ENCODE measurements at regions not wholly inside any gene's neighbourhood (a gene's known extent, or its start where the extent isn't known, plus 50 kb on each side); places are given as distances from the start of the nearest gene placed in this dataset.

- Histone ChIP-seq H3K18ac (ENCODE audit: low read length) (no peak overlapping the region), H2AFZ (ENCODE audit: insufficient read depth, low read length, poor library complexity) (no peak overlapping the region), H3K4ac (ENCODE audit: low read depth, low read length) (no peak overlapping the region), H3K4me1 (ENCODE audit: control insufficient read depth in 1 of 2, insufficient read depth in 2 of 2, low read length in 2 of 2) (no peaks in the 10 kb centered on the region), H4K8ac (ENCODE audit: low read depth, low read length) (no peak overlapping the region), H3K79me1 (ENCODE audit: low read length) (no peaks in the 10 kb centered on the region), H3K9me3 (ENCODE audit: insufficient read depth, low read depth, low read length) (no peaks in the 10 kb centered on the region), H3K23ac (ENCODE audit: low read length) (no peak overlapping the region), H3K27me3 (ENCODE audit: insufficient read depth, low read length) (no peaks in the 10 kb centered on the region), H2BK12ac (ENCODE audit: low read length) (no peak overlapping the region), H3K79me2 (ENCODE audit: control insufficient read depth, insufficient read depth, low read length, poor library complexity) (no peaks in the 10 kb centered on the region), H2BK5ac (ENCODE audit: low read depth, low read length, poor library complexity) (no peak overlapping the region), H3K4me2 (ENCODE audit: low read length) (no peak overlapping the region), H4K91ac (ENCODE audit: low read depth, low read length) (no peak overlapping the region), H2BK120ac (ENCODE audit: insufficient read depth, low read length, poor library complexity) (no peak overlapping the region), H3K36me3 (ENCODE audit: control insufficient read depth in 1 of 2, insufficient read depth in 2 of 2, low read length in 2 of 2) (no peaks in the 10 kb centered on the region), H3K4me3 (ENCODE audit: low read depth, low read length) (no peak overlapping the region), H3K9ac (ENCODE audit: low read length) (no peak overlapping the region), H3K27ac (ENCODE audit: low read depth, low read length) (no peak overlapping the region), H4K12ac (ENCODE audit: low read depth, low read length) (no peak overlapping the region), H2AK5ac (ENCODE audit: low read length) (no peak overlapping the region), H3K14ac (ENCODE audit: low read length) (no peak overlapping the region)
- WGBS (ENCODE audit: extremely low coverage, insufficient coverage, insufficient read length): no CpG with 5 or more reads among the region's 12 CpGs
- DNase-seq: no peak
Measured at GRCh38 chr2:216915557-216916150, 55.8 kb upstream of the TNP1 start.

- Histone ChIP-seq H3K4me1 (ENCODE audit: control insufficient read depth in 1 of 2, insufficient read depth in 2 of 2, low read length in 2 of 2) (no peaks in the 10 kb centered on the region), H3K23ac (ENCODE audit: low read length) (no peak overlapping the region), H3K14ac (ENCODE audit: low read length) (no peak overlapping the region), H2BK12ac (ENCODE audit: low read length) (no peak overlapping the region), H4K12ac (ENCODE audit: low read depth, low read length) (no peak overlapping the region), H3K79me2 (ENCODE audit: control insufficient read depth, insufficient read depth, low read length, poor library complexity) (no peaks in the 10 kb centered on the region), H3K4me3 (ENCODE audit: low read depth, low read length) (no peak overlapping the region), H4K91ac (ENCODE audit: low read depth, low read length) (no peak overlapping the region), H3K27me3 (ENCODE audit: insufficient read depth, low read length) (no peaks in the 10 kb centered on the region), H2AK5ac (ENCODE audit: low read length) (no peak overlapping the region), H3K79me1 (ENCODE audit: low read length) (no peaks in the 10 kb centered on the region), H3K4me2 (ENCODE audit: low read length) (no peak overlapping the region), H3K4ac (ENCODE audit: low read depth, low read length) (no peak overlapping the region), H3K9me3 (ENCODE audit: insufficient read depth, low read depth, low read length) (no peaks in the 10 kb centered on the region), H3K27ac (ENCODE audit: low read depth, low read length) (no peak overlapping the region), H2BK120ac (ENCODE audit: insufficient read depth, low read length, poor library complexity) (no peak overlapping the region), H3K36me3 (ENCODE audit: control insufficient read depth in 1 of 2, insufficient read depth in 2 of 2, low read length in 2 of 2) (no peaks in the 10 kb centered on the region), H3K9ac (ENCODE audit: low read length) (no peak overlapping the region), H3K18ac (ENCODE audit: low read length) (no peak overlapping the region), H2AFZ (ENCODE audit: insufficient read depth, low read length, poor library complexity) (no peak overlapping the region), H2BK5ac (ENCODE audit: low read depth, low read length, poor library complexity) (no peak overlapping the region), H4K8ac (ENCODE audit: low read depth, low read length) (no peak overlapping the region)
- no CpG with 5 or more reads among the region's 3 CpGs for WGBS (ENCODE audit: extremely low coverage, insufficient coverage, insufficient read length)
- no peak for DNase-seq
Measured at GRCh38 chr2:216914491-216914890, 54.6 kb upstream of the TNP1 start.

GRCh38 chr2:216911886-216912285 lies 52.0 kb upstream of the TNP1 start:
- Histone ChIP-seq H3K4ac (ENCODE audit: low read depth, low read length) (no peak overlapping the region), H4K12ac (ENCODE audit: low read depth, low read length) (no peak overlapping the region), H3K23ac (ENCODE audit: low read length) (no peak overlapping the region), H3K79me1 (ENCODE audit: low read length) (no peaks in the 10 kb centered on the region), H3K14ac (ENCODE audit: low read length) (no peak overlapping the region), H3K4me2 (ENCODE audit: low read length) (no peak overlapping the region), H3K9me3 (ENCODE audit: insufficient read depth, low read depth, low read length) (no peaks in the 10 kb centered on the region), H2BK120ac (ENCODE audit: insufficient read depth, low read length, poor library complexity) (no peak overlapping the region), H3K9ac (ENCODE audit: low read length) (no peak overlapping the region), H3K4me1 (ENCODE audit: control insufficient read depth in 1 of 2, insufficient read depth in 2 of 2, low read length in 2 of 2) (no peaks in the 10 kb centered on the region), H3K4me3 (ENCODE audit: low read depth, low read length) (no peak overlapping the region), H4K91ac (ENCODE audit: low read depth, low read length) (no peak overlapping the region), H2AFZ (ENCODE audit: insufficient read depth, low read length, poor library complexity) (no peak overlapping the region), H3K79me2 (ENCODE audit: control insufficient read depth, insufficient read depth, low read length, poor library complexity) (no peaks in the 10 kb centered on the region), H2BK12ac (ENCODE audit: low read length) (no peak overlapping the region), H3K27me3 (ENCODE audit: insufficient read depth, low read length) (no peaks in the 10 kb centered on the region), H2AK5ac (ENCODE audit: low read length) (no peak overlapping the region), H3K18ac (ENCODE audit: low read length) (no peak overlapping the region), H2BK5ac (ENCODE audit: low read depth, low read length, poor library complexity) (no peak overlapping the region), H3K36me3 (ENCODE audit: control insufficient read depth in 1 of 2, insufficient read depth in 2 of 2, low read length in 2 of 2) (no peaks in the 10 kb centered on the region), H4K8ac (ENCODE audit: low read depth, low read length) (no peak overlapping the region), H3K27ac (ENCODE audit: low read depth, low read length) (no peak overlapping the region)
- no peak for DNase-seq

DNA sequence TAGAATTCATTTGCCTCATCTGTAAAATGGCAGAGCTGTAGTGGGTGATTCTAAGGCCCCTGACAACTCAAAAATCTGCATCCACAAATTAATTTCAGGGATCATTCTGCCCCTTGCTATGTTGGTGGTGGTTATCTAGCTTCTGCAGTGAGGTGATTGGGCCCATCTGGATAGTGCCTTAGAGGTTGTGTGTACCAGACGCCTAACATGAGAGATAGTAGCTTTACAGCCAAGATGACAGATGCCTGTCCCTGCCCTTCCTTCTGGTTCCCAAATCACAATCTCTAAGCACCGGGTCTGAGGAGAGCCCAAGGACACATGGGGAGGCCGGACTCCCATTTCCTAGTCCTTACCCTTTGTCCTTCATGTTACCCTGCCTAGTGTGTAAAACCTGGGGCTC lies 51.1 kb upstream of the TNP1 start:
- H3K36me3 ChIP-seq (ENCODE audit: control insufficient read depth in 1 of 2, insufficient read depth in 2 of 2, low read length in 2 of 2): no peaks in the 10 kb centered on the region
- H2BK5ac ChIP-seq (ENCODE audit: low read depth, low read length, poor library complexity): no peak overlapping the region
- H3K9me3 ChIP-seq (ENCODE audit: insufficient read depth, low read depth, low read length): no peaks in the 10 kb centered on the region
- H2BK120ac ChIP-seq (ENCODE audit: insufficient read depth, low read length, poor library complexity): no peak overlapping the region
- H3K27me3 ChIP-seq (ENCODE audit: insufficient read depth, low read length): no peaks in the 10 kb centered on the region
- no peak overlapping the region for H3K18ac ChIP-seq (ENCODE audit: low read length)
- no peak overlapping the region for H3K4me2 ChIP-seq (ENCODE audit: low read length)
- no CpG with 5 or more reads among the region's 3 CpGs for WGBS (ENCODE audit: extremely low coverage, insufficient coverage, insufficient read length)
- no peak overlapping the region for H3K27ac ChIP-seq (ENCODE audit: low read depth, low read length)
- H3K23ac ChIP-seq (ENCODE audit: low read length): no peak overlapping the region
- no peak for DNase-seq
- no peaks in the 10 kb centered on the region for H3K79me2 ChIP-seq (ENCODE audit: control insufficient read depth, insufficient read depth, low read length, poor library complexity)
- no peak overlapping the region for H4K91ac ChIP-seq (ENCODE audit: low read depth, low read length)
- no peaks in the 10 kb centered on the region for H3K4me1 ChIP-seq (ENCODE audit: control insufficient read depth in 1 of 2, insufficient read depth in 2 of 2, low read length in 2 of 2)
- H3K79me1 ChIP-seq (ENCODE audit: low read length): no peaks in the 10 kb centered on the region
- no peak overlapping the region for H2BK12ac ChIP-seq (ENCODE audit: low read length)
- no peak overlapping the region for H3K4ac ChIP-seq (ENCODE audit: low read depth, low read length)
- H2AFZ ChIP-seq (ENCODE audit: insufficient read depth, low read length, poor library complexity): no peak overlapping the region
- H2AK5ac ChIP-seq (ENCODE audit: low read length): no peak overlapping the region
- H3K9ac ChIP-seq (ENCODE audit: low read length): no peak overlapping the region
- H4K8ac ChIP-seq (ENCODE audit: low read depth, low read length): no peak overlapping the region
- H4K12ac ChIP-seq (ENCODE audit: low read depth, low read length): no peak overlapping the region
- H3K14ac ChIP-seq (ENCODE audit: low read length): no peak overlapping the region
- H3K4me3 ChIP-seq (ENCODE audit: low read depth, low read length): no peak overlapping the region
